DMS114 treated with DMSO at 0.1 percent for 48 hours (cell line): ENCODE measurements at regions not wholly inside any gene's neighbourhood (a gene's known extent, or its start where the extent isn't known, plus 50 kb on each side); places are given as distances from the start of the nearest gene placed in this dataset.

ENCODE experiments used
- DNase-seq: peaks from one replicate; lab custom pipeline; 2025; ENCODE audit not compliant: unreplicated experiment; lab: John Stamatoyannopoulos, UW

GRCh38 chr16:54389836-54390494 lies 103.4 kb upstream of the IRX3 start:
- DNase-seq, result no peak

DNA sequence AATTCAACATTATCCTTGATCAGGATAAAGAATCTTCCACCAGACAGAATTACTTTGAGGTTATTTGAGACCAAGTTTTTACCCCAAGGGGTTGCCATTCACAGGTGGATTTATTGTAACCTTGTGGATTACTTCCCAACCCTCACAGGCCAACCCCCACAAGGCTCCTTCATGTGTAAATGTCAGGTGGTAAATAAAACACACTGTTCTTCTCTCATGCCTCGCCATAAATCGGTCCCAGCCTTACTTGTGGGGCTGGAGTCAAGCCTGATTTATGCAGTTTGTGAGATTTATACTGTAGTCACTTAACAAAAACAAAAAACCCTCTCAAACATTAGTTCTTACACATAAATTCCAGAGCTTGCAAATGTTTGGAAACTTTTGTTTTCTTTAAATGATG lies 98.6 kb upstream of the IRX3 start:
- no peak for DNase-seq

DNA sequence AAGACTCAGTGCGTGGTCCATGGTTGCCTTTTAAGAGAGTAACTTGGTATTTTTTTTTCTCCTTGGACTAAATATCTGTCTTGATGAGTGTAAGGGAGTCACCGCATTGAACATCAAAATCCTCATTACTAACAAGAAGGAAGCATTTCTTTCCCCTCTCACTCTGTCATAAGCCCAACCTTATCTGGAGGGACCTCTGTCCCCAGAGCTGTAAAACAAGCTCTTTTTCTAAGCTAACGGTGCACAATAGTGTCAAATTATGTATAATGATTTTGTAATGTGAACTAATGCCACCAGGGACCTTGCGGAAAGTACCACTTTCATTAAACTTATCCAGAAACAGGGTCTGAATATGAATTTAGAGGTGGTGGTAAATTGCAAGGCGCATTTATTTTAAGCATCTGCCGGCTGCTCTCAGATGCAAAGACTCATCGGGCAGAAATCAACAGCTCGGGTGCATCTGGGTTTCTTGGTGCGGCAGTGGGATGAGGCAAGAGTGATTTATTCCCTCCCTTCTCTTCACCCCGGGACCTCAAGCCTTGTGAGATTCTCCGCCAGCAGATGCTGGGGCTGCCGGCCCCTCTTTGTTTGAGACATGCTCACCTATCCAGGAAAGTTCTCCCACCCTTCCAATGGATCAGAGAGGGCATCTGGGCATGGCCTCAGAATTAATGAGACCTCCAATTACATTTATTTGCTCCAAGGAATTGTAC lies 95.2 kb upstream of the IRX3 start:
- no peak for DNase-seq

GRCh38 chr16:54375071-54375470 lies 88.5 kb upstream of the IRX3 start:
- no peak for DNase-seq

DNA sequence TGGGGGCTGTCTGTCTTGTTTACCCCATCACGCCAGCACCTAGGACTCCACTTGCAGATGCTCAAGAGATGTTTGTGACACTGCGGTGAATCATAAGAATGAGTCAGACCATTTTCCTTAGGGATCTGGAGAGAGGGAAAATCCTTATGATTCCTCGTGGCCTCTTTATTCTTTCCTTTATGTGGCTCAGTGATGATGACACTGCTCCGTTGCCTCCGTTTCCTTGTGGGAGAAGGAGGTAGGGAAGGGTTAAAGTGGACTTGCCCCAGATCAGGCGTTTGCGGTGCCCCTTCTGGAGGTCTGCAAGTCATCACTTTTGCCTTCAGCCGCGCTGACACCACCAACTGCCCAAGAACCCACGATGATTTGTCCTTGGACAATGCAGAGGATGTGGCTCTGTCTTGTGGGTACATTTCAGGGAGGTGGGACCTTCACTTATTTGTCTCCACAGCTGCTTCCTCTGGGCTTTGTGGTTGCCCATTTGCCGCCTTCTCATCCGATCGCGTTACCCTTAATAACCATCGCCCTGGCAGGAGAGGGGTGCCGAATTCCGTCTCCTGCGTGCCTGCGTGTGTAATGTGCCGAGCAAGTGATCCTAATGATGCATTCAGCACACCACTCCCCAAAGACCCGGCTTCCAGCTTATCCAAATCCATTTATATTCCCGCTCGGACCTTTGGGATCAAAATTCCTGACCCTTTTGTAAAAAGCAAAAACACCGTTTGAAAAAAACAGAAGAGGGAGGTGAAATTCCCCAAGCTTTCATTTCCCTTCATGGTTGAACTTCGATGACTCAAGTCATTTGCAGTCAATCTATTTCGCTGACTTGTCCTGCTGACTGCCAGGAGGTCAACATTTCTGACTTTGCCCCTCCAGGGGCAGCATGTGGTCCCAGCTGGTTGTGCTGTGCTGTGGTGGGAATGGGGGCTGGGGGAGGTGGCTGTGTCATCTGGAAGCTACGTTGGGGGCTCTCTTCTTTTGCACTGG lies 87.2 kb upstream of the IRX3 start:
- DNase-seq, result no peak

DNA sequence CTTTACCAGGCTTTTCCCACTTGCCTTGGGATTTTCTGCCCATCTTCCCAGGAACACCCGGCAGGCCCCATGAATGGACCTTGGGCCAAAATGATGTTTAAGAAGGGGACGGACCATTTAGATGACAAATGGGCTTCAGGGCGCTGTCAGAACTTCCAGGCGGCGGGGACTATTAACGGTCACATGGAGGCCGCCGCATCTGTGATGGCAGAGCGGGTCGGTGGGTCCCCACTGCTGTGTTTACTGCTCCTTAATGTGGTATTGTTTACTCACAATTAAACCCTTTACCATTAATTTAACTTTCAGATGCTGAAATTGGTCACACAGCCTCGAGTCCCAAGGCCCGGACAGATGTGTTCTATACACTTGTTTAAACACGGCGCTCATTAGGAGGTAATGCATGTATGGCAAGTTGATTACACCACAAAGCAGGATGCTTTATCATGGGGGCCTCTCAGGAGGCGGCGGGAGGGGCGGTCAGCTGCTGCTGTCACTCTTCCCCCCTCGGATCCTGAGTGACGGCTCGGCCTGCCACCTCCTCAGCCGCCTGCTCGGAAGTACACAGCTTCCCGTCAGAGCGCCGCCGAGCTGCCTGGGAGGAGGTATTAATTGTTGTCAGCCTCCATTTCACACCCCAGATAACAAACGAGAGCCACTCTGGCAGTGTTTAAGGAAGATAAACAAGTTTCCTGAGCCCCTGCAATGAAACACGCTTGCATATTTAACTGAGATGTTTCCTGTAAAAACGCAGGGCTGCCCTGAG lies 83.9 kb upstream of the IRX3 start:
- no peak for DNase-seq

- no peak for DNase-seq
These were observed 83.3 kb upstream of the IRX3 start for GRCh38 chr16:54369861-54370260.

GRCh38 chr16:54366943-54367342 lies 80.4 kb upstream of the IRX3 start:
- no peak for DNase-seq

DNA sequence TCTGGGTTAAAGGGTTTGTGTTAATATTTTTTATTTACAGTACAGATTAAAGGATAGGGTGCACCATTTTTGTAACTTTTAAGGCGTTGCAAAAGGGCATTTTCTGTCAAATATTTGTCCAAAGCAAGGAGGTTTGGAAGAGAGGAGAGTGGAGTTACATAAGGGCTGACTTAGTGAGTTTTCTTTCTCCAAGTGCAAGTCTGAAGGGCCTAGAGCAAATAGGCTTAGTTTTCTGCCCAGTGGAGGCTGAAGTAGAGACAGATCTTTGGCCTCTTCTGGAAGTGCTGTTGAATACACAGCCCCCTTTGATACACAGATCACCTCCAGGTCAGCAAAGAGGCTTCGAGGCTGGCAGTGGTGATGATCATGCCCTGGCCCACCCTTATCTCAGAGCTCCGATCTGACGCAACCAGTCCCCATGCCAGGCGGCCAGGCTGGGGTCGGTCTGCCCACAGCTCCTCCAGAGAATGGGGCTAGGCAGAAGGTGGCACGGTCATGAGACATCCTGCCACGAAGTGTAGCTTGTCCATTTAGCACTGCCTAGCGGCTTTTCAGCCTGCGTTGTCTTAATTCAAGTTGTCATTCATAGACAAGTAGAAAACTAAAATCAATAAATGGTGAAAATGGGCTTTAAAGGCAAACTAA lies 79.5 kb upstream of the IRX3 start:
- no peak for DNase-seq

- no peak for DNase-seq
These were observed 77.2 kb upstream of the IRX3 start for GRCh38 chr16:54363766-54364165.

DNA sequence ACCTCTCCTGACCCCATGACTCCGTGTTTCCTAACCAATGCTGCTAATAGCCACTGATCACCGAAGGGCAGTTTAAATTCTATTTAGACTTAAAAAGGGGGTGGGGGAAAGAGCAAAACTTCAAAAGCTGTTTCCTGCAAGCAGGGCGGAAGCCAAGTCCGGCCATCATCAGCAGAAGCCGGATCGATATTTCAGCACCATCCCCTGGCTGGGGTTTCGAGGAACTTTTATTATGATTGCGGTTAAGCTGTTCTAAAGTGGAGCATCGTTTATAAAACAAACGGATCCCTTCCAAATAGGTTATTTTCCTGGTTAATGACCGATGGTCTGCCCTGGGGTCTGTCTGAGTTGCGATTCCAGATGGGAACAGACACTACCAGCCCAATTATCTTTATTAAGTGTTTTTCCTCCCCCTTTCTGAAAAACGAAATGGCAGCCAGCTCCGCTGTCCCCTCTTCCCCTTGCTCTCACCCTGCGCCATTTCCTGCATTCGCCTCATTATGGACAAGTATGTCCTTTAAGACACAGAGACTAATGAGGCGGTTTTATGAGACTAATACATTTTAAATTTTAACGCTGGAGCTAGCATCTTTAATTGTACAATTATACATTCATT lies 76.1 kb upstream of the IRX3 start:
- no peak for DNase-seq

DNA sequence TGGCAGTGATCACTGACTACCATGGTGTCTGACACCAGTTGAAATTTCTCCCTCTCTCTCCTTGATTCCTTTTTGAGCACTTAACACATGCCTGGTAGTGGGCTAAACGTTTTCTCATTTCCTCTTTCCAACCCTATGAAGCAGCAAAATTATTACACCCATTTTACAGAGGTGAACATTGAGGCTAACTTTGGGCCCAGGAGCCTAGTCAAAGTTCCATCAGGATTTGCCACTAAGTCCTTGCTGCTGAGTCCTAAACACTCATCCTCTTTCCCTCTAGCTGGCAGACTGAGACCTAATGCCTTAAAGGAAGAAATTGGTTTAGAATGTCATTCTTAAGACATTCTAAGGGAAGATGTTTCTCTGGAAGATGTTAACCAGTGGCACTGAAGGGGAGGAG lies 74.7 kb upstream of the IRX3 start:
- DNase-seq, result no peak

- DNase-seq, result no peak
These were observed 74.1 kb upstream of the IRX3 start for GRCh38 chr16:54360681-54361080.

- no peak for DNase-seq
These were observed 73.0 kb upstream of the IRX3 start for GRCh38 chr16:54359555-54359954.

DNA sequence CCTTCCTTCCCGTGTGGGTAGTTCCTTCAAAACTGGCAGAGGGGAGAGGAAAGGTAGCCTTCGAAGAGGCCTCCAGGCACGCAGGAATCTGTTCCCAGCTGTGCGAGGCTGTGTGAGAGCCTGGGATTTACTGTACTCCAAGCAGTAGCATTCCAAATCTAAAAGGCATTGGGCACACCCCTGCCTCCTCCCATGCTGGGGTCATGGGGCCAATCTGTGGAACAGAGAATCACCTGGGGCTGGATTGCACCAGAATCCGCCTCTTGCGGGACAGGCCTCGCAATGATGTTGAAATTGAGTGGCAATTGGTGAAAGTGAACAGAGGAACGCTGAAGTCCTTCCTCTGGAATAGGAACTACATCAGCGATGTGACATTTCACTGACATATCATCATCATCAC lies 72.5 kb upstream of the IRX3 start:
- DNase-seq, result no peak

DNA sequence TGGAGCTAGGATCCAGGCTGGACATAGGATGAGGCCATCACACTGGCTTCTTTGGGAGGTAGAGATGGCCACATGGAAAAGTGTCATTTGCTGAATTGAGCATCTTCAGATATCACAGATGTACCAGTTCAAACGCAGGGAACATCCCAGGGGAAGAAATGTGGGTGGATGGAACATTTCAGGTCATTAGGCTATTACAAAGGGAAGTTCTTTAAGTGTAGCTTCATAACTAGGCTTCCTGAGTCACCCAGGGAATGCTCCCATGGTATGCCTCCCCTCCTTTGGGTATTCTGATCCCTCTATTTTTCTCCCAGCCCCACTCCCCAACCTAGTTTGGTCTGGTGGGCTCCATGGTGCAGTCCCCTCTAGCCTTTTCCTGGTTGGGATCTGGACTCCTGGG lies 69.8 kb upstream of the IRX3 start:
- DNase-seq, result no peak

DNA sequence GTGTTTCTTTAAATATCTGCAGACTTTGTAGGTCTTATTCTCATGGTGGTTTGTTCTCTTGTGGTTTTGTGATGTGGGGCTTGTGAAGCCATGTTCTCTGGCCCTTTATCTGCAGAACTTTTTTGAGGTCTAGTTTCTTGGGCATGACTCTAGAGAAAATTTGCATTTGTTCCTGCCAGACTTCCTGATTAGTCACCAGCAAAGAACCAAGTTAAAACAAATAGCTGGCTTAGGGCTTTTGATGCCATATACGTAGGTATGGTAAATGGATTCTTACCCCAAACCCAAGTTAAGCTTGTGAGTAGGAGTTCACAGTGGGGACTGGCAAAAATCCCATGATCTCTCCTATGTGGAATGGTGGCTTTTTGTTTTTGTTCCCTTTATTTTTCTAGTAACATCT lies 68.7 kb upstream of the IRX3 start:
- DNase-seq, result no peak

GRCh38 chr16:54353097-54353496 lies 66.5 kb upstream of the IRX3 start:
- DNase-seq, result no peak

DNA sequence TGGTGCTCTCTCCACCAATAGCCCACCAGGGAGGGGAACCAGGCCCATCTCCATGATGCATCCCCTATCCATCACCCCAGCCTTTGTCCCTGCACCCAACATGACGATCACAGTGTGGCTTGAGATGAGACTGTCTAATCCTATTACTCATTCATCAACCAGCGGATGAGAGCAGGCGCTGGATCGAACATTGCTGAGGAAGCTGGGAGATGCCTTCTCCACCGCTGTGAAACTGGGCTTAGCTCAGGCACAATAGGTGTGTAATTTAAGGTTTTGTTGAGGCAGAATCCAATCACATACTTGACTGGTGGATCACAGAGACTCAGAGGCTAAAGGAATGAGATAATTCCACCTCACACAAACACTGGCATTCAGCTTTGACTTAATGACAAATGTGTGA lies 64.6 kb upstream of the IRX3 start:
- no peak for DNase-seq

GRCh38 chr16:54347961-54348360 lies 61.4 kb upstream of the IRX3 start:
- no peak for DNase-seq
